Hepatocyte (in vitro differentiated cells): ENCODE measurements at regions not wholly inside any gene's neighbourhood (a gene's known extent, or its start where the extent isn't known, plus 50 kb on each side); places are given as distances from the start of the nearest gene placed in this dataset.

Experiments
- DNase-seq: peaks from one replicate; pipeline ENCODE4 v3.0.0-alpha.2; 2016; ENCODE audit warnings: low spot score
- H2AFZ ChIP-seq: fragments of 200-600 bp; sonication (generic); 2 replicates; pipeline ENCODE4 v1.6.0; 2016; ENCODE audit warnings: antibody characterized with exemption, mild to moderate bottlenecking
- H3K27ac ChIP-seq: fragments of 200-600 bp; sonication (generic); 2 replicates; pipeline ENCODE4 v1.5.1; 2016; ENCODE audit warnings: mild to moderate bottlenecking
- H3K27me3 ChIP-seq: fragments of 200-600 bp; sonication (generic); 2 replicates; pipeline ENCODE4 v1.6.1; 2016
- H3K36me3 ChIP-seq: fragments of 200-600 bp; sonication (generic); replicated peaks from 2 replicates; pipeline ENCODE4 v1.5.1; 2016; ENCODE audit warnings: low read depth; ENCODE audit not compliant: insufficient read depth
- H3K4me1 ChIP-seq: fragments of 200-600 bp; sonication (generic); 2 replicates; pipeline ENCODE4 v1.5.1; 2016; ENCODE audit warnings: mild to moderate bottlenecking, moderate library complexity; ENCODE audit not compliant: insufficient read depth
- H3K4me2 ChIP-seq: fragments of 200-600 bp; sonication (generic); 2 replicates; pipeline ENCODE4 v1.6.0; 2016
- H3K4me3 ChIP-seq: fragments of 200-600 bp; sonication (generic); 2 replicates; pipeline ENCODE4 v1.5.1; 2016; ENCODE audit warnings: mild to moderate bottlenecking
- H3K79me2 ChIP-seq: fragments of 200-600 bp; sonication (generic); 2 replicates; pipeline ENCODE4 v1.6.0; 2017; ENCODE audit warnings: mild to moderate bottlenecking
- H3K9me2 ChIP-seq: fragments of 200-600 bp; sonication (generic); replicated peaks from 2 replicates; pipeline ENCODE4 v1.6.0; 2017; ENCODE audit warnings: mild to moderate bottlenecking; ENCODE audit not compliant: insufficient read depth
- H3K9me3 ChIP-seq: fragments of 200-600 bp; sonication (generic); 2 replicates; pipeline ENCODE4 v1.5.1; 2016; ENCODE audit warnings: low read depth, mild to moderate bottlenecking
- H4K20me1 ChIP-seq: fragments of 200-600 bp; sonication (generic); 2 replicates; pipeline ENCODE4 v1.6.0; 2016; ENCODE audit warnings: mild to moderate bottlenecking; ENCODE audit not compliant: insufficient read depth, poor library complexity, severe bottlenecking
- CTCF ChIP-seq: fragments of 200-600 bp; sonication (generic); IDR thresholded peaks from 2 replicates; pipeline ENCODE4 v1.5.1; 2016; ENCODE audit warnings: antibody characterized with exemption, mild to moderate bottlenecking; ENCODE audit not compliant: poor library complexity
- EZH2 ChIP-seq: fragments of 200-600 bp; sonication (generic); IDR thresholded peaks from 2 replicates; pipeline ENCODE4 v1.6.1; 2016; ENCODE audit warnings: antibody characterized with exemption, mild to moderate bottlenecking, borderline replicate concordance
- EZH2phosphoT487 ChIP-seq: fragments of 200-600 bp; sonication (generic); IDR thresholded peaks from one replicate; pipeline ENCODE4 v1.6.1; 2018; ENCODE audit warnings: antibody characterized with exemption, mild to moderate bottlenecking, low read depth, moderate library complexity; ENCODE audit not compliant: unreplicated experiment, severe bottlenecking
- WGBS: methylation state at CpG from one replicate; pipeline ENCODE4 v1.1.6; 2016; ENCODE audit warnings: low lambda C conversion rate; ENCODE audit errors: missing lambda C conversion rate; 5-methylcytosine and 5-hydroxymethylcytosine counted together

GRCh38 chr12:84760091-84760865, 152.3 kb downstream of the SLC6A15 start:
- H3K36me3 ChIP-seq = no peaks in the 10 kb centered on the region
- H3K9me2 ChIP-seq = no peaks in the 10 kb centered on the region
- no peaks in the 10 kb centered on the region for H3K27me3 ChIP-seq
- H3K9me3 ChIP-seq = no peaks in the 10 kb centered on the region
- no peaks in the 10 kb centered on the region for H3K4me1 ChIP-seq
- no peak overlapping the region for H3K4me2 ChIP-seq
- WGBS = 91% methylated on average over 2 of the region's 2 CpGs
- no peak overlapping the region for H3K27ac ChIP-seq
- H3K4me3 ChIP-seq = no peak overlapping the region
- H3K79me2 ChIP-seq = no peaks in the 10 kb centered on the region
- no peak for TF ChIP-seq EZH2
- TF ChIP-seq CTCF = no peak
- no peak for TF ChIP-seq EZH2phosphoT487
- no peak overlapping the region for H2AFZ ChIP-seq
- DNase-seq = no peak
- H4K20me1 ChIP-seq = no peaks in the 10 kb centered on the region

GRCh38 chr12:84757978-84758377, 154.6 kb downstream of the SLC6A15 start:
- H2AFZ ChIP-seq = no peak overlapping the region
- H3K4me3 ChIP-seq = no peak overlapping the region
- DNase-seq = peak; percentile 15
- no peak overlapping the region for H3K4me2 ChIP-seq
- no peaks in the 10 kb centered on the region for H4K20me1 ChIP-seq
- WGBS = 86% methylated on average over 1 of the region's 1 CpG
- no peaks in the 10 kb centered on the region for H3K79me2 ChIP-seq
- no peaks in the 10 kb centered on the region for H3K4me1 ChIP-seq
- H3K27me3 ChIP-seq = no peaks in the 10 kb centered on the region
- no peak overlapping the region for H3K27ac ChIP-seq
- H3K9me3 ChIP-seq = no peaks in the 10 kb centered on the region
- TF ChIP-seq EZH2phosphoT487 (no peak), CTCF (no peak), EZH2 (no peak)
- no peaks in the 10 kb centered on the region for H3K36me3 ChIP-seq
- no peaks in the 10 kb centered on the region for H3K9me2 ChIP-seq

GRCh38 chr12:84756961-84757360, 155.6 kb downstream of the SLC6A15 start:
- Histone ChIP-seq H3K4me2 (no peak overlapping the region), H2AFZ (no peak overlapping the region)
- TF ChIP-seq EZH2phosphoT487 (no peak), CTCF (no peak), EZH2 (no peak)

GRCh38 chr12:84745127-84745526, 167.5 kb downstream of the SLC6A15 start:
- no peak for DNase-seq
- no peaks in the 10 kb centered on the region for H4K20me1 ChIP-seq
- H3K4me3 ChIP-seq = no peak overlapping the region
- no peak overlapping the region for H2AFZ ChIP-seq
- no peaks in the 10 kb centered on the region for H3K79me2 ChIP-seq
- H3K4me2 ChIP-seq = no peak overlapping the region
- H3K27ac ChIP-seq = no peak overlapping the region
- H3K36me3 ChIP-seq = no peaks in the 10 kb centered on the region
- H3K27me3 ChIP-seq = no peaks in the 10 kb centered on the region
- no peaks in the 10 kb centered on the region for H3K9me3 ChIP-seq
- no peaks in the 10 kb centered on the region for H3K9me2 ChIP-seq
- no peak for TF ChIP-seq EZH2phosphoT487
- no peak for TF ChIP-seq EZH2
- TF ChIP-seq CTCF = no peak
- no peaks in the 10 kb centered on the region for H3K4me1 ChIP-seq
- WGBS = 90% methylated on average over 3 of the region's 3 CpGs

More at GRCh38 chr12:84756961-84757360, 155.6 kb downstream of the SLC6A15 start:
- Histone ChIP-seq H4K20me1 (no peaks in the 10 kb centered on the region), H3K27ac (no peak overlapping the region), H3K4me1 (no peaks in the 10 kb centered on the region), H3K79me2 (no peaks in the 10 kb centered on the region), H3K27me3 (no peaks in the 10 kb centered on the region), H3K36me3 (no peaks in the 10 kb centered on the region), H3K9me2 (no peaks in the 10 kb centered on the region), H3K9me3 (no peaks in the 10 kb centered on the region), H3K4me3 (no peak overlapping the region)
- DNase-seq = no peak
